ENCODE measurements at regions not wholly inside any gene's neighbourhood (a gene's known extent, or its start where the extent isn't known, plus 50 kb on each side); places are given as distances from the start of the nearest gene placed in this dataset.

DNA sequence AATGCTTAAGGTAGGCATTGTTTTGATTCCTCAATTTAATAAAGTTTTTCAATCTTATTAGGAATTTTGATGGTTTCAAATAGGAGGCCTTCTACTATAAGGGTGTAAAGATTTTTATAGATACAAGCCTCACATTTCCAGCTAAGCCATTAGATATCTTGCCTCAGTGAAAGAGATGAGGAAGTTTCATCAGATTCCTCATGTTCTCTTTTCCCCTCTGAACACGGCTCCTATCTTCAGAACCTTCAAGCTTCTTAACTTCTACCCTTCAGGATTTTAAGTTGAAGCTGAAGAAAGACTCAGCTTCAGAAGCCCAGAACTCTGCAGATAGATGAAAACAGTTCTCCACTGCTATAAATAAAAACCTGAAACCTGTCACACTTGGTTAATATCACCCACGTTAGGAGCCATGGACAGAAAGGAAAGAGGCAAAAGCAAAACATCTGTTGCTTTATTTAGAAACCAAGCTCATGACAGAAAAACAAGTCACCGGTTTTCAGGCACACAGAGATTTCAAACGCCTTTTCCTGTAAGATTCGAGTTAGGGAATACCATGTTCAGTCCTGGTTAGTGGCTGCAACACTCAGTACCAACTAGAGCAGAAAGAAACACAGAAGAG lies 82.2 kb upstream of the GOLGA8B start (continued):
- TF ChIP-seq NRF1 (conservative IDR thresholded peaks at IDR 0.05 in 1 of 2, IDR thresholded peaks at IDR 0.05 in 1 of 2) (no peak), TFAM (CRISPR knock-in tag; conservative IDR thresholded peaks at IDR 0.05) (no peak), SAFB2 (IDR thresholded peaks at IDR 0.05; ENCODE audit: borderline replicate concordance, low read depth, low read length, severe bottlenecking) (no peak), CBX3 (IDR thresholded peaks at IDR 0.05; ENCODE audit: borderline replicate concordance in 1 of 2, low read length in 2 of 2) (no peak), NR2F6 (CRISPR knock-in tag; IDR thresholded peaks at IDR 0.05) (no peak), ZNF232 (CRISPR knock-in tag; IDR thresholded peaks at IDR 0.05) (no peak), ZBTB17 (CRISPR knock-in tag; IDR thresholded peaks at IDR 0.05) (no peak), CREBBP (IDR thresholded peaks at IDR 0.05; ENCODE audit: low read depth, low read length) (no peak), BACH1 (tag; IDR thresholded peaks at IDR 0.05) (0 out of 2 replicates have a peak, but pooled peaks have one; percentile 17), CBX8 (IDR thresholded peaks at IDR 0.05; ENCODE audit: borderline replicate concordance, extremely low read depth, low read depth, low read length, poor library complexity, severe bottlenecking) (no peak), MEIS2 (IDR thresholded peaks at IDR 0.05; ENCODE audit: partially characterized antibody) (peak; percentile 12), NFIC (IDR thresholded peaks at IDR 0.05) (no peak), CXXC5 (CRISPR knock-in tag; IDR thresholded peaks at IDR 0.05) (no peak), EP400 (IDR thresholded peaks at IDR 0.05) (peak; percentile 52; the same call in 1 of the 2 replicates), DIDO1 (tag; IDR thresholded peaks at IDR 0.05; ENCODE audit: low read depth) (no peak), KAT7 (CRISPR knock-in tag; IDR thresholded peaks at IDR 0.05; ENCODE audit: borderline replicate concordance) (peak; percentile 55; the same call in 1 of the 2 replicates), MCM3 (IDR thresholded peaks at IDR 0.05) (no peak)
- TF ChIP-seq, protein P1, sequence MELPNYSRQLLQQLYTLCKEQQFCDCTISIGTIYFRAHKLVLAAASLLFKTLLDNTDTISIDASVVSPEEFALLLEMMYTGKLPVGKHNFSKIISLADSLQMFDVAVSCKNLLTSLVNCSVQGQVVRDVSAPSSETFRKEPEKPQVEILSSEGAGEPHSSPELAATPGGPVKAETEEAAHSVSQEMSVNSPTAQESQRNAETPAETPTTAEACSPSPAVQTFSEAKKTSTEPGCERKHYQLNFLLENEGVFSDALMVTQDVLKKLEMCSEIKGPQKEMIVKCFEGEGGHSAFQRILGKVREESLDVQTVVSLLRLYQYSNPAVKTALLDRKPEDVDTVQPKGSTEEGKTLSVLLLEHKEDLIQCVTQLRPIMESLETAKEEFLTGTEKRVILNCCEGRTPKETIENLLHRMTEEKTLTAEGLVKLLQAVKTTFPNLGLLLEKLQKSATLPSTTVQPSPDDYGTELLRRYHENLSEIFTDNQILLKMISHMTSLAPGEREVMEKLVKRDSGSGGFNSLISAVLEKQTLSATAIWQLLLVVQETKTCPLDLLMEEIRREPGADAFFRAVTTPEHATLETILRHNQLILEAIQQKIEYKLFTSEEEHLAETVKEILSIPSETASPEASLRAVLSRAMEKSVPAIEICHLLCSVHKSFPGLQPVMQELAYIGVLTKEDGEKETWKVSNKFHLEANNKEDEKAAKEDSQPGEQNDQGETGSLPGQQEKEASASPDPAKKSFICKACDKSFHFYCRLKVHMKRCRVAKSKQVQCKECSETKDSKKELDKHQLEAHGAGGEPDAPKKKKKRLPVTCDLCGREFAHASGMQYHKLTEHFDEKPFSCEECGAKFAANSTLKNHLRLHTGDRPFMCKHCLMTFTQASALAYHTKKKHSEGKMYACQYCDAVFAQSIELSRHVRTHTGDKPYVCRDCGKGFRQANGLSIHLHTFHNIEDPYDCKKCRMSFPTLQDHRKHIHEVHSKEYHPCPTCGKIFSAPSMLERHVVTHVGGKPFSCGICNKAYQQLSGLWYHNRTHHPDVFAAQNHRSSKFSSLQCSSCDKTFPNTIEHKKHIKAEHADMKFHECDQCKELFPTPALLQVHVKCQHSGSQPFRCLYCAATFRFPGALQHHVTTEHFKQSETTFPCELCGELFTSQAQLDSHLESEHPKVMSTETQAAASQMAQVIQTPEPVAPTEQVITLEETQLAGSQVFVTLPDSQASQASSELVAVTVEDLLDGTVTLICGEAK (IDR thresholded peaks at IDR 0.05), result 0 out of 2 replicates have a peak, but pooled peaks have one; percentile 10
- TF ChIP-seq, protein P1 (CRISPR knock-in tag; IDR thresholded peaks at IDR 0.05), result no peak
- TF ChIP-seq, protein P2, sequence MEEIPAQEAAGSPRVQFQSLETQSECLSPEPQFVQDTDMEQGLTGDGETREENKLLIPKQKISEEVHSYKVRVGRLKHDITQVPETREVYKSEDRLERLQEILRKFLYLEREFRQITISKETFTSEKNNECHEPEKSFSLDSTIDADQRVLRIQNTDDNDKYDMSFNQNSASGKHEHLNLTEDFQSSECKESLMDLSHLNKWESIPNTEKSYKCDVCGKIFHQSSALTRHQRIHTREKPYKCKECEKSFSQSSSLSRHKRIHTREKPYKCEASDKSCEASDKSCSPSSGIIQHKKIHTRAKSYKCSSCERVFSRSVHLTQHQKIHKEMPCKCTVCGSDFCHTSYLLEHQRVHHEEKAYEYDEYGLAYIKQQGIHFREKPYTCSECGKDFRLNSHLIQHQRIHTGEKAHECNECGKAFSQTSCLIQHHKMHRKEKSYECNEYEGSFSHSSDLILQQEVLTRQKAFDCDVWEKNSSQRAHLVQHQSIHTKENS (CRISPR knock-in tag; IDR thresholded peaks at IDR 0.05), result no peak
